ENCODE measurements at regions not wholly inside any gene's neighbourhood (a gene's known extent, or its start where the extent isn't known, plus 50 kb on each side); places are given as distances from the start of the nearest gene placed in this dataset.

DNA sequence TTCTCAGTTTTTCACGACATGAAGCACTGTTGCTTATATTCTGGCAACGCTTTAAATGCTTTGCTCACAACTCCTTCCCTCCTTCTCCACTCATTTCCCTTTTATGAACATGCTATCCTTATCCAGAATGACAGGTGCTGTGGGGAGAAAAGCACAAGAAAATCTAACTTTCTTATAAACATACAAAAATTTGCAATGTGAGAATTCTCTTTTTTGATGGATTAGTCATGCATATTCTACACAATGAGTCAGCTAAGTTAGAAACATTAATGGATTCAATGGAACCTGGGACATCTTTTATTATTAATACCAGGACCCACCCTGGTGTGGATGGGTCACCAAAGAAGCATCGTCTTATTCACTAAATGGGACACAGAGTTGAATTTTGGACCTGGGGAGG, 234.6 kb upstream of the CDH5 start:
- TF ChIP-seq BCL11A (IDR thresholded peaks at IDR 0.05; ENCODE audit: low read depth in 2 of 2, low read length in 2 of 2) (no peak), GABPA (IDR thresholded peaks at IDR 0.05; ENCODE audit: borderline replicate concordance, insufficient read depth, low read length) (no peak), RNF2 (IDR thresholded peaks at IDR 0.05; ENCODE audit: borderline replicate concordance, low read depth, low read length, missing control alignments, poor library complexity, severe bottlenecking) (no peak), CEBPB (IDR thresholded peaks at IDR 0.05; ENCODE audit: low read depth, low read length) (no peak), JUND (IDR thresholded peaks at IDR 0.05; ENCODE audit: low read length) (no peak), HDAC2 (IDR thresholded peaks at IDR 0.05; ENCODE audit: borderline replicate concordance in 1 of 2, low read depth in 2 of 2, low read length in 2 of 2) (no peak), TAF7 (optimal IDR thresholded peaks at IDR 0.05; ENCODE audit: borderline replicate concordance, low read depth, low read length) (no peak)
- TF ChIP-seq, protein P1, sequence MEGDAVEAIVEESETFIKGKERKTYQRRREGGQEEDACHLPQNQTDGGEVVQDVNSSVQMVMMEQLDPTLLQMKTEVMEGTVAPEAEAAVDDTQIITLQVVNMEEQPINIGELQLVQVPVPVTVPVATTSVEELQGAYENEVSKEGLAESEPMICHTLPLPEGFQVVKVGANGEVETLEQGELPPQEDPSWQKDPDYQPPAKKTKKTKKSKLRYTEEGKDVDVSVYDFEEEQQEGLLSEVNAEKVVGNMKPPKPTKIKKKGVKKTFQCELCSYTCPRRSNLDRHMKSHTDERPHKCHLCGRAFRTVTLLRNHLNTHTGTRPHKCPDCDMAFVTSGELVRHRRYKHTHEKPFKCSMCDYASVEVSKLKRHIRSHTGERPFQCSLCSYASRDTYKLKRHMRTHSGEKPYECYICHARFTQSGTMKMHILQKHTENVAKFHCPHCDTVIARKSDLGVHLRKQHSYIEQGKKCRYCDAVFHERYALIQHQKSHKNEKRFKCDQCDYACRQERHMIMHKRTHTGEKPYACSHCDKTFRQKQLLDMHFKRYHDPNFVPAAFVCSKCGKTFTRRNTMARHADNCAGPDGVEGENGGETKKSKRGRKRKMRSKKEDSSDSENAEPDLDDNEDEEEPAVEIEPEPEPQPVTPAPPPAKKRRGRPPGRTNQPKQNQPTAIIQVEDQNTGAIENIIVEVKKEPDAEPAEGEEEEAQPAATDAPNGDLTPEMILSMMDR (IDR thresholded peaks at IDR 0.05; ENCODE audit: control extremely low read depth in 1 of 3, insufficient read depth in 1 of 3, low read depth in 1 of 3, low read length in 3 of 3) = no peak
- TF ChIP-seq, protein P2, sequence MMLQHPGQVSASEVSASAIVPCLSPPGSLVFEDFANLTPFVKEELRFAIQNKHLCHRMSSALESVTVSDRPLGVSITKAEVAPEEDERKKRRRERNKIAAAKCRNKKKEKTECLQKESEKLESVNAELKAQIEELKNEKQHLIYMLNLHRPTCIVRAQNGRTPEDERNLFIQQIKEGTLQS (IDR thresholded peaks at IDR 0.05; ENCODE audit: insufficient read depth, low read depth, low read length) = no peak

Data from H1 (cell line).